ENCODE measurements at regions not wholly inside any gene's neighbourhood (a gene's known extent, or its start where the extent isn't known, plus 50 kb on each side); places are given as distances from the start of the nearest gene placed in this dataset.

GRCh38 chr12:61311413-61311812 is 948.8 kb upstream of the USP15 start:
- TF ChIP-seq, protein P1, sequence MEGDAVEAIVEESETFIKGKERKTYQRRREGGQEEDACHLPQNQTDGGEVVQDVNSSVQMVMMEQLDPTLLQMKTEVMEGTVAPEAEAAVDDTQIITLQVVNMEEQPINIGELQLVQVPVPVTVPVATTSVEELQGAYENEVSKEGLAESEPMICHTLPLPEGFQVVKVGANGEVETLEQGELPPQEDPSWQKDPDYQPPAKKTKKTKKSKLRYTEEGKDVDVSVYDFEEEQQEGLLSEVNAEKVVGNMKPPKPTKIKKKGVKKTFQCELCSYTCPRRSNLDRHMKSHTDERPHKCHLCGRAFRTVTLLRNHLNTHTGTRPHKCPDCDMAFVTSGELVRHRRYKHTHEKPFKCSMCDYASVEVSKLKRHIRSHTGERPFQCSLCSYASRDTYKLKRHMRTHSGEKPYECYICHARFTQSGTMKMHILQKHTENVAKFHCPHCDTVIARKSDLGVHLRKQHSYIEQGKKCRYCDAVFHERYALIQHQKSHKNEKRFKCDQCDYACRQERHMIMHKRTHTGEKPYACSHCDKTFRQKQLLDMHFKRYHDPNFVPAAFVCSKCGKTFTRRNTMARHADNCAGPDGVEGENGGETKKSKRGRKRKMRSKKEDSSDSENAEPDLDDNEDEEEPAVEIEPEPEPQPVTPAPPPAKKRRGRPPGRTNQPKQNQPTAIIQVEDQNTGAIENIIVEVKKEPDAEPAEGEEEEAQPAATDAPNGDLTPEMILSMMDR (conservative IDR thresholded peaks at IDR 0.05 in 1 of 2, IDR thresholded peaks at IDR 0.05 in 1 of 2; ENCODE audit: extremely low read depth in 1 of 2, insufficient read depth in 1 of 2, low read depth in 1 of 2, low read length in 2 of 2) = no peak
- TF ChIP-seq EZH2 (IDR thresholded peaks at IDR 0.05; ENCODE audit: borderline replicate concordance, low read length) = no peak

All from mammary epithelial cell (primary cell).